IMR-90 (cell line): ENCODE measurements at regions not wholly inside any gene's neighbourhood (a gene's known extent, or its start where the extent isn't known, plus 50 kb on each side); places are given as distances from the start of the nearest gene placed in this dataset.
"Not testable (repeated sequence)": the region's sequence is repeated elsewhere in the genome, so short reads cannot be mapped to it uniquely, and the experiment has no call there.

Source experiments
- CTCF ChIP-seq: conservative IDR thresholded peaks from 2 replicates; pipeline ENCODE4 v1.5.1; 2012; ENCODE audit warnings: mild to moderate bottlenecking, low read depth, low read length, improper control_type of control experiment
- RAD21 ChIP-seq: IDR thresholded peaks from 2 replicates; pipeline ENCODE4 v1.6.1; 2012; ENCODE audit warnings: low read length, improper control_type of control experiment
- USF2 ChIP-seq: fragments of 150-350 bp; IDR thresholded peaks from 2 replicates; pipeline ENCODE4 v1.6.1; 2017; ENCODE audit warnings: mild to moderate bottlenecking, antibody characterized with exemption, low read length, low read depth

- not testable (repeated sequence) for TF ChIP-seq CTCF, RAD21, USF2
Measured at GRCh38 chr20:26373066-26373465, 676.4 kb upstream of the ZNF337 start.
